Activated CD4-positive, alpha-beta T cell treated with anti-CD3 and anti-CD28 coated beads, Interleukin-10, Interleukin-2, amounts not matched to agents 100 ng/mL and 50 ng/mL, durations not matched to agents 16 hours and 8 hours (primary cell): ENCODE measurements at regions not wholly inside any gene's neighbourhood (a gene's known extent, or its start where the extent isn't known, plus 50 kb on each side); places are given as distances from the start of the nearest gene placed in this dataset.

Source experiments
- DNase-seq: peaks from one replicate; pipeline ENCODE4 v3.0.0-alpha.2; 2020

DNA sequence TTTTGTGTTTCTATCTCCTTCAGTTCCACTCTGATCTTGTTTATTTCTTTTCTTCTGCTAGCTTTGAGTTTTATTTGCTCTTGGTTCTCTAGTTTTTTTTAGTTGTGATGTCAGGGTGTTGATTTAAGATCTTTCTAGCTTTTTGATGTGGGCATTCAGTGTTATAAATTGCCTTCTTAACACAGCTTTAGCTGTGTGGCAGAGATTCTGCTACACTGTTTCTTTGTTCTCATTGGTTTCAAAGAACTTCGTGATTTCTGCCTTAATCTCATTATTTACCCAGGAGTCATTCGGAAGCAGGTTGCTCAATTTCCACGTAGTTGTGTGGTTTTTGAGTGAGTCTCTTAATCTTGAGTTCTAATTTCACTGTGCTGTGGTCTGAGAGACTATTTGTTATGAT is 251.7 kb upstream of the HTR2A start:
- no peak for DNase-seq

DNA sequence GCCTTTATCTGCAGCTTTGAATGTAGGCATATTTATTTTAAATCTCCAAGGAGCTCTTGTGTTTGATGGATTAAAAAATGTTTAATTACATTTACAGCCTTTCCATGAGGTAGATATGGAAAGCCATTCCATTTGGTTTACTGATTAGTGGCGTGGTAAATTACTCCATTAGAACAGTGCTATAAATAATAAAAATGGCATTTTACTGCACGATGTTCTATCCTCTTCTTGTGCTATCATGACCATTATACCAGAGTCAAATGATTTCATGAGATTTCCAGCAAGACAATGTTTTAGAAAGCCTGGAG is 250.9 kb upstream of the HTR2A start:
- DNase-seq, result no peak

DNA sequence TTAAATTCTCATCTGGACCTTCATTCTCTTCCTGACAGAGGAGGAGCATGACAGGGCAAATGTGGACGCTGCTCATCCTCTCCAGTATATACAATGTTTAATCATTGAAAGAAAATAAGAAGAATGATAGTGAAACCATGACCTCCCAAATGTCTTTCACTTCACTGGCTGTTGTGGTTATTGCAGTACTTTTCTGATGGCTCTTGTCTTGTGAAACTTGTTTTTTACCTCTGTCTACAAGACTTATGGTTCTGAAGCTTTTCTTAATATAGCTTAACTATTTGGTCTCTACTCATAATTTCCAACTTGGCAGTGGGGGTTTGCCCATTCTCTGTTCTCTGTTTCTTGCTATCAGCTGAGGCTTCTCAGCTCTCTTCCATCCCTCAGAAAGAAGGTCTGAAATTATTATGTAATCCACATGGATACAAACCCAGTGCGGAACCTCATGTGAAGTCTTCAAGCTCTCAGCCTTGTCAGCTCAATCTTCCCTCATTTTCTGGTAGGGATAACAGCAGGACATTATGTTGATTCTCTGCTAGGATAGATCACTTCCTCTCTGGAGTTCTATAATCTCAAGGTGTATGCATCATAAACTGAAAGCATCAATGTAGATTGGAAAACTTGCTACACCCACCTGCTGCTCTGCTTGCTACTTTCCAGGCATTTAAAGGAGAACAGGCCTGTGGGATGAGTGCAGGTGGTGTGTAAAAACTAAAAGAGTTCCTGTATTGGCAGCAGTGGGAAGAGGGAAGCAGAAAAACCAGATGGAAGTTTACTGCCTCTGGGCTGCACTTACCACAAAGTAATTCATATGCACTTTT is 250.3 kb upstream of the HTR2A start:
- DNase-seq, result no peak

DNA sequence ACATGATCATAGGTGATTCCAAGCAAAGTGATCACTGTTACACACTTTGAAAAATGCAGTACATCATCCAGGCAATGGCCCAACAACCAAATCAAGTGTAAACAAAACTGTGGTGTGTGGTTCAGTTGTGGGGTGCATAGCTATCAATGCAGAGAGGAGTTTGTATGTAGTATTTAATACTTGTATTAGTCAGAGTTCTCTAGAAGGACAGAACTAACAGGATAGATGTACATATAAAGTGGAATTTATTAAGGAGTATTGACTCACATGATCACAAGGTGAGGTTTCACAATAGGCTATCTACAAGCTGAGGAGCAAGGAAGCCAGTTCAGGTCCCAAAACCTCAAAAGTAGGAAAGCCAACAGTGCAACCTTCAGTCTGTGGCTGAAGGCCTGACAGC is 249.3 kb upstream of the HTR2A start:
- DNase-seq, result no peak

DNA sequence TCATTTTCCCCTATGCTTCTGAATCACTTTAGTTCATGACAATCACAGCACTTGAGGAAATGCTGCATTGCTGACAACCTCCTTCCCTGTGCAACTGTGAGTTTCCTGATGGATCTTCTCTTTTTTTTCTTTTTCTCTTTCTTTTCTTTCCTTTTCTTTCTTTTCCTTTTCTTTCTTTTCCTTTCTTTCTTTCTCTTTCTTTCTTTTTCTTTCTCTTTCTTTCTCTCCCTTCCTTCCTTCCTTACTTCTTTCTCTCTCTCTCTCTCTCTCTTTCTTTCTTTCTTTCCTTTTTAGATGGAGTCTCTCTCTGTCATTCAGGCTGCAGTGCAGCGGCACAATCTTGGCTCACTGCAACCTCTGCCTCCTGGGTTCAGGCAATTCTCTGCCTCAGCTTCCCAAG is 247.9 kb upstream of the HTR2A start:
- no peak for DNase-seq

DNA sequence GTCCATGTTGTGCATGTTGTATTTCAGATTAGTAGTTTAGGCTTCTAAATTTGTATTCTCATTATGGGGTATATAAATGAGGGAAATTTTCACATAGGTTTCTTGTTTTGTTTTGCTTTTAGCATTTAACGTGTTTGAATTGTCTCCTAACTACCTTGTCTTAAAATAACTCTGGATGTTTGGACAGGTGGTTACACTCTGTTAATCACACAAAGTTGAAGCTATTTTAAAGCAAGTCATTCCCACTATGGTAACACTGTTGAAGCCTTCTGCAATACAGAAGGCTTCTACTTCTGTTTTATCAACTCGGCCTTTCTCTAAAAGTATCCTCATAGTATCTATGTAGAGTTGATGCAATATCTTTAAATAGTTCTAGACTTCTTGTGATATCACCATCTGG is 245.3 kb upstream of the HTR2A start:
- no peak for DNase-seq

DNA sequence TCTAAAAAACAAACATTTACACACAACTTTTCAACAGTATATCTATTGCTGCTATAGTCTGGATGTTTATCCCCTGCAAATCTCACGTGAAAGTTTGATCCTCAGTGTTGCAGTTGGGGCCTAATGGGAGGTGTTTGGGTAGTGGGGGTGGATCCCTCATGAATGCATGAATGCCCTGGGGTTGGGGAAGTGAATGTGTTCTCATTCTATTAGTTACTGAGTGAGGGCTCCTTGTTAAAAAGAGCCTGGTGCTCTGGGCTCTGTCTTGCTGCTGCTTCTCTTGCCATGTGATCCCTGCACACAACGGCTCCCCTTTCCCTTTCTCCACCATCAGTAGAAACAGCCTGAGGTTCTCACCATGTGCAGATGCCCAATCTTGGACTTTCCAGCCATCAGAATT is 242.7 kb upstream of the HTR2A start:
- no peak for DNase-seq

DNA sequence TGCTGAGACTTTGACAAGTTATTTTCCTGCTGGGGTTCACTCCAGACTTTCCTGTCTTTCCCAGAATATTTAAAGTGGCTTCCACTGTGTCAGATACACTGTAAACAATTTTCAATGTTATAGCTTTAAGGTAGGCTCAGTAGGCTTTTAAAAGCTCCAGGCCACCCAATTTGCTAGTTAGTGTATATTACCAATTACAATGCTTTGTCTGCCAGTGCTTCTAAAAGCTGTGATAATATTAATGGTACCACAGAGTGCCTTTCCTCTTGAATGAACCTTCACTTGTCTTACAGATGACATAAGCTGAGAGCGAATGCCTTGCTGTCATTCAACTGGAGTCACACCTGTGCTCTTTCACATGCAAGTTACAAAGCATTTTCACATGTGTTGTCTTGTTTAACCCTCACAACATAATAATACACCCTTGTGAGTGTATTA is 239.7 kb upstream of the HTR2A start:
- no peak for DNase-seq

DNA sequence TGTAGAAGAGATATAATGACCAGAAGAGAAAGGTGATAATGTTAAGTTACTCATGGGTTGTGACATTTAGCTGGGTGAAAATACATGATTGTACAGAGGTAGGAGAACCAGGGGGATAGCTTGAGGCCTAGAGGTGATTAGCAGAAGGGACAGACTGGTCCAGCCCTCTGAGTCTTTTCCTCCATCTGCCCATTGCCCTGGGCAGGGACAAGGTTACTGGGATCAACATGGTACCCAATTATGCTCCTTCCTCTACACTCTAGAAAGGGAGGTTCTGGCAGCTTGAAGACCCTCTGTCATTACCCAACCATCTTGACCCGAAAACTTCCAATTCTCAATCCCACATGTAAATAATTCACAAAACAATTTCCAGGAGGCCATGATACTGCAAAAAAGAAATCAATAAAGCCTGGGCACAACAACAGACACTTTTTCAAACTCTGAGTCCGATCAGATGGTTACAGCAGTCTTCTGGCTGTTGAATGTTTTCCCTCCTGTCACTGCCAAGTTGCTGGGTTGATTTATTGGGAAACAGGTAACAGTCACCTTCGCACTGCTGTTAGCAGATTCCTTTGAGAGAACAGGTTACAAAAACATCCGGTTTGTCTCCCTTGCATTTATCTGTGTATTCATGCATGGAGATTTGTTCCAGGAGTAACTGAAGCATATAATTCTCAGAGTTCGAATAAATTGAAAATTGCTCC is 239.1 kb upstream of the HTR2A start:
- no peak for DNase-seq

DNA sequence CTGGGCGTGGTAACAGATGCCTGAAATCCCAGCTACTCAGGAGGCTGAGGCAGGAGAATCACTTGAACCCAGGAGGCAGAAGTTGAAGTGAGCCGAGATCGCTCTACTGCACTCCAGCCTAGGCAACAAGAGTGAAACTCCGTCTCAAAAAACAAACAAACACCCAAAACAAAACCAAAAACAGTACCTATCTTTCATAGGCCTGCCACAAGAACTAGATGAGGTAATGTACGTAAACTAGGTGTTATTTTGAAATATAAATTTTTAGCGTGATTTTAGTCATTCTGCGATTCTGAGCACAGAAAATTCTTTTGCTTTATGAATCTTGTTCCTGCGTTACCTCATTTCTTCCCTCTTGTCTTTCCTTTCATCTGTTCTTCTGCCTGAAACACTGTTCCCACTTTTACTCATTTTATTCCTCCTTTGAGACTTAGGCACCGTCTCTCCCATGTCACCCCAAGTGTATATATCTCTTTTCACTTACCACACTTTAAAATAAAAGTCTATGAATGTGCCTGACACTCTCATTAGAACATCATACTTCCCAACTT is 238.2 kb upstream of the HTR2A start:
- DNase-seq, result peak; percentile 23

DNA sequence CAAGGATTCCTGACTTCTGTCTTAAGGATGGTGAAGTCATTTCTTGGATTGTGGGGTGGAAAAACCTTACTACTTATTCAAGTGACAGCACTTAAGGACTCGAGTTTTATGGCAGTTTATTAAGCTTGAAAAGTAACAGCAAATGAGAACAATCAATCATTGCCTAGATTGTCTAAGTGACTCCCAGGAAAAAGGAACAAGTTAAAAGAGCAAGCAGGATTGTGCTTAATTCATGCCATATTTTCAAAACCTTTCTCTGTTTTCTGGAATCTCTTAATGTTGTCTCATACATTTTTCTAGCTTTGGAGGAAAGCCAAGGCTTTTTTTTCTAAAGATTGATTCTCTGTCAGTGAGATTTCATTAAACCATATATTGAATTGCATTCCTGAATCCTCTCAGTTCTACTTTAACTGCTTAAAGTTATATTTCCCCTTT is 236.2 kb upstream of the HTR2A start:
- no peak for DNase-seq

DNA sequence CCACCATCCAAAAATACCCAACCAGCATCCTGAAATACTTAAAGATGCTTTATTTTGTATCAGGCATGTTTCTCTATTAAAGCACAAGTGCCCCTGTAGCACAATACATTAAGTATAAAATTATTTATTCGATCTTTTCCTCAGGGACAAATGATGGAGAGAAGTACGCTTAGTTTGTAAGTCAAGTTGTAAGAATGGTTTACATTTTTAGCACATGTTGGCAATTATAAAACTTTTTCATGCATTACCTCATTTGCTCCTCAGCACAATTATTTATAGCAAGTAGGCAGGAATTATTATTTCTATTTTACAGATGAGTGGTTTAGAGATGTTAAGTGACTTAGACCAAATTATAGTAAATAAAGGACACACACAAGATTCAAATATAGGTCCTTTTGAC is 232.6 kb upstream of the HTR2A start:
- no peak for DNase-seq

DNA sequence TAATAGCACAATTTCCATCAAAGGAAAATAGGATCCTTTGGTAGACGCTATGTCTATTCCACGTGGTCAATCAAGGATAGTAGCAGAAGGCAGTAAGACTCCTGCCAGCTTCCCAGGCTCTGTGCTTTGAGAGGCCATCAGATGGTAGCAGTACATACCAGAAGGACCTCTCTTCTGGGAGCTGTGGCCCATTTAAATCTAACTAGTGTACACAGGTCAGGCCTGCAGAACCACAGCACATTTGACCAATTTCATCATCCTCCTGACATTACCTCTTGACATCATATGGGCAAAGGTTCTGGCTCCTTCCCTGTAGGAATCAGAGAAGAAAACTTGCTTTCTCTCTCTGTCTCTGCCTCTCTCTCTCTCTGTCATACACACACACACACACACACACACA is 229.6 kb upstream of the HTR2A start:
- DNase-seq, result no peak

DNA sequence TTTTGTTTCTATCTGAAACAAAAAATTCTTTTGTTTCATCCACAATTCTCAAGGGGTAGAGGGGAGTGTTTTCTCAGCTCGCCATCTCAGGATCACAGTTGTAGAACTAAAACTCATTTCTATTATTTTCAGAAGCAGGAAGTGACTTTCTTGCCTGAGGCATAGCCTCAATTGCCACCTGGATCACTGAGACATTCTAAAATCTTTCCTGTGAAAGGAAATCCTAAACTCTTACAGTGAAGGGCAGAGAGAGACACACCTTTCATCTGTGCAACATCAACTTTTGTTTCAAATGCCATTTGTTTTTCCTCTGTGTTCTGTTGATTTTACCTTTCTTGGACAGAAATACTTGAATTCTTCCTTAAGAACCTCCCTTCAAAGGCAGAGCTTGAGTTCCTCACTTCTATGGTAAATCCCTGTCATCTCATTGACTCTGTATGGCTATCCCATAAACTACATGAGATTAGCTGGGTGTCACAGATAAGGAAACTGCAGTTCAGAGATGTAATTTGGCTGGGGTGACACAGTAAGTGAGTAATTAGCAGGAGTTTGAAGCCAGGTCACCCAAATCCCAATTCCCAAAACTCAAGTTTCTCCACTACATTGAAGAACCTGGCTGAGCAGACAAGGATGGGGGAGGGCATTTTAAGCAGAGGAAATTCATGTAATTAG is 224.4 kb upstream of the HTR2A start:
- no peak for DNase-seq

DNA sequence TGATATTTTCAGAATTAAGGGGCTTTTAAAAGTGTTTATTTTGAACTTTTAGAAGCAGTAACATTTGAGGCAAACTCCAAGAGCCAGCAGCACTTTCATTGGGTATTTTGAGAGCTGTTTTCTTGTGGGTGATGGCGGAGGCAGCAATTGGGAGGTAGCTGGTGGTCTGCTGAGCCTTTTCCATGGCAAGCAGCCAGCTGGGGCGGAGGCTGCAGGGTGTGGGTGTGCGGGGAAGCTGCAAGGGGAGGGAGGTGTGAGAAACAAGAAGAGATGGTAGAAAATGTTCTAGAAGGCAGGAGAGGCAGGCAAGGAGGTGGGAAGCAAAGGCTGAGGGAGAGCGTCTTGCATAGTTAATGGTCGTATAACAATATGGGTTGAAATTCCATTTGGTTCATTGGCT is 223.4 kb upstream of the HTR2A start:
- DNase-seq, result no peak

DNA sequence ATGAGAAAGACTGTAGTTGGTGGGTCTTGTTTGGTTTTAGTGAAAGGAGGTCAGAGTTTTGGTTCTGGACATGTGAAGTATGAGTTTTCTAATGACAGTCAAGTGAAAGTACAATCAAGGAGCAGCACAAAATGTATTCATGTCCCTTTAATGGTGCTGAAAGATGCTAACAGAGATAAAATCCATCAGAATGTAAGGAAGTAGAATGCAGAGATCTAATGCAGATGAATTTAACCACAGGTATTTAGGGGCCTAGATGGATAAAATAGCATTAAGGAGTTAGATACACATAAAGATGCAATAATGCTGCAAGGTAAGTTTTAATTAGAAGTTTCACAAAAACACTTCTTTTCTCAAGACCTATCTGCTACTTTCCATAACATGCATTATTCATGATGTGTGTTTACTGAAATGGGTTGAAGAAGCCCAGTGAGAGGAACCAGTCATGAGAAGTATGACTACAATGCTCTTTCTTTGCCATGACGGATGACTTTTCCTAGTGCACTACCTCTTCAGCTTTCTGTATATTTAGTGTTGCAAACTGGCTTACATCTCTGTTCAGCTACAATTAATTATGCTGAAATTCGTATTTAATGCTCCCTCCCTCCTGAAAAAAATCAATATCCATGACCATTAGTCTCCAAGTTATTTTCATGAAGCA is 222.9 kb upstream of the HTR2A start:
- DNase-seq, result no peak

DNA sequence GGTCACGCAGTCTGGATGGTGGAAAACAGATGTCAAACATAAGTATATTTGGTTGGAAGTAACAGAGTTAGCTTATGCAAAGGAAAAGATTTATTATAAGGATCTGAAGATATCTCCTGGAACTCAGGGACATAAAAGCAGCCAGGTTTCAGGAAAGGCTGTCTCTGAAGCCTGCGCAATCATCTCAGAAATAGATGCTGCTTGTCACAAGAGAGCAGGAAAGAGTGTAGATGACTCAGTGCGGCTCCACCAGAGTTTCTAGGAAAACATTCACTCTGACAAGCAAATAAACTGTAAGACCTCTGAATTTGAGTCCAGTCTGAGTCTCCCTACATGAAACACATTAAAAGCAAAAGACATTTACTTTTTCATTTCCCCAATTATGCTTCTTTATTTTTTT is 220.4 kb upstream of the HTR2A start:
- DNase-seq, result peak; percentile 3

DNA sequence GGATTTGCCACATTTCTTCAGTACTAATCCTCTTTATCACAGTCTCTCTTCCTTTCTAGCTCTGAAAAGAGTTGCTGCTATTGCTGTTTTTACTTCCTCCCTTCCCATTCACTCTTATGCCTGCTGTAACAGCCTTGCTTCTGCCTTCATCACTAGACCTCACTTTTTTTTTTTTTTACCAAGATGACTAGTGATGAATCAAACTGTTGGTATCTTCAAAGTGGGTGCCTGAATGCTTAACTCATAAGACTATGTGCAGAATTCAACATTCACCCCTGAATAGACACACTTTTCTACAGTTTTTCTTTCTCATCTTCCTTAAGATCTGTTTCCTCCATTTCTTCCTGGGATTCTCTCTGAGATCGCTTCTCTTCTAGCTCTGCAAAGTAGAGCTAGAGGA is 217.2 kb upstream of the HTR2A start:
- no peak for DNase-seq

DNA sequence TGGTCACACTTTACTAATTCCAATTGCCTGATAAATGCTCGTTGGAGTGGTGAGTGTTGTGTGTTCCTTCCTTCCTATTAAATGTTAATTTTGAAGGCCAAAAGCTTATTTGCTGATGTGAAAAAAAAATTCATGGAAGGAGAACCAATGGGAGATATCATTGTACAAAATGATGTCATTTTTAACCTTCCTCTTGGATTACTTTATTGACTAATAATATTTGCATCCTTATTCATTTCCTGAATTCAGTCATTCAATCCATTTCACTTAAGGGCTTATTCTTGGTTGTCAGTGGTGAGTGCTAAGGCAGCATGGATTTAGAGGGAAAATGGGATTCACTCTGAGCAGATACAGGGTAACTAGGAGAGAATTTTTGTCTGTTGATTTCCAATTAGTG is 216.0 kb upstream of the HTR2A start:
- no peak for DNase-seq

DNA sequence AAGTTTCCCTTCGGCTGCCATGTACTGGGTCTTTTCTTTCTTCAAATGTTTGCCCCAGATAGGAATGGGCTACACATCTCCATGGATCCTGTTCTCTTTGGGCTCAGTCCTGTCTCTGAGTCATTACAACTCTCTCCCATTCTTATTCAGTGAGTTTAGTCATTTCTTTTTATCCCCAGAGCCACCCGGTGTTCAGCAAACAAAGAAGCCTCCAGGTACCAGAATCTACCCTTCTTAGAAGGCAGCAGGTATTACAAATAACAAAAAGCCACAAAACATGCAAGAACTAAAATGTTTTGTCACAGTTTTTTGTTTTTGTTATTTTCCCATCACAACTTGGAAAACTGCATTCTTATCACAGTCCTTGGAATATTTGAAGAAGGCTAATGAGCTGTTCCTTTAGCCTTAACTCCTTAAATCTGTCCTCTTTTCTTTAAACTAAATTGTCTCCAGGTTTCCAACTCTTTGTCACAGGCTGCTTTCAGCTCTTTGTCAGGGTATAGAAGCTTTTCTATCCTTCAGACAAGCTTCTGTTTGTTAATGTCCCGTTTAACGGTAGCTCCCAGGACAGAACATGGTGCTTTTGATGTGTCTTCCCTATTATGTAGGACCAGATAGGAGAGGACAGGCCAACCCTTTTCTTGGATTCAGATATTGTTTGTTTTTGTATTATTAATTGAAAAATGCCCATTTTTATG is 215.5 kb upstream of the HTR2A start:
- peak; percentile 6 for DNase-seq

DNA sequence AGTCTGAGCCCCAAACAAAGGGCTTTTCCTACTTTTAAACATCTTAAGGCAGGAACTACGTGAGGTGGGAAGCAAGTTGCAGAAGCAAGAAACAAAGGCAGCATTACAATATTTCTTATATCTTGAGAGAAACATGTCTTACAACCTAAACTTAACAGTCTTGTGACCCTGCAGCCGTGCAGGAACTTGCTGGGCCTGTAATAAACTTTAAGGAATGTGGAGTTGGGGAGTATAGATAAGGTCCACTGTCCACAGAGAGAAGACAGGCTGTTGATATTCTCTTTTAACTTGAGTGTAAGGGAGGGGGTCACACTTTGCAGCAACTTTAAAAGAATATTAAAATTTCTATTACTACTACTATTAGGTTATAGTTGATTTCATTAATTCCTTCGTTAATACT is 214.6 kb upstream of the HTR2A start:
- DNase-seq, result no peak

DNA sequence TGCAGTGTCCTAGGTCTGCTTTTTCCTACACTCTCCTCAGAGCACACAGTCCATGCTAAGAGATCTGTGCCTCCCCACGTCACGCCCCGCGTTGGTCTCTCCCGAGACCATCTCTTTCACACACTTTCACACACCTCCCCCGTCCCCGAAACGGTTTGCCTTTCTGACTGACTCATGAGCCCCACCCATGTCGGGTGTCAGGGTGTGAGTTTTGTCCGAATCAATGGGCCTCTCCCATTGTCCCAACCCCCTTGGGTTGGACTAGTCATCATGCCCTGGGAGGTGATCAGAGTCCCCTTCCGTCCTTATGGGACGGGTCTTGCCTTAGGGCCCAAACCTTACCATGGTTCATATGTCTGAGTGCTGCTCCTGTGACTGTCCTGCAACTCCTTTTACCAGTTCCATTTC is 214.0 kb upstream of the HTR2A start:
- no peak for DNase-seq

DNA sequence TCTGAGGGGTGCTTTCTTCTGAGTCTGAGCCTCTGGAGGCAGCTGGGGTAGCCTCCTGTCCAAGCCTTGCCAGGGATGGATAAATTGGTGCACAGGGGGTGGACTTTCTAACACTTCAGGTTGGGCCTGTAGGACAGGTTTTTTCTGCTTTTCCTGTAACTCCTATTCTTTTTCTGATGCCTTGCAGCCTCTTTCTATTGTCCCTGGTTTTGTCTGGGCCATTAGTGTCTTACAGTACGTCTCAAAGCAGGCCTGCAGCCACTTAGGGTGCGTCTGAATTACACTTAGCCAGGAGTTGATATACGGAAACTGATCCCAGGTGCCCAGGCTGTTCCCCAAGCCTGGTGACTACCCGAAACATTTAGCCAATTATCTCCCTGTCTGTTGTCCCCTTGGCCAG is 213.3 kb upstream of the HTR2A start:
- DNase-seq, result no peak
